Effector memory CD8-positive, alpha-beta T cell (primary cell): ENCODE measurements at regions not wholly inside any gene's neighbourhood (a gene's known extent, or its start where the extent isn't known, plus 50 kb on each side); places are given as distances from the start of the nearest gene placed in this dataset.

Experiments used
- ATAC-seq: fragments of 150-1000 bp; cut with Tn5 transposase; replicated peaks from 2 replicates; pipeline ENCODE4 v1.10.0; 2021; ENCODE audit warnings: mild to moderate bottlenecking, moderate library complexity
- DNase-seq, 3 experiments: peaks; one replicate each; pipeline ENCODE4 v3.0.0; 2021
- H3K27ac Mint-ChIP-seq, 2 donors: one replicate each; pipeline ENCODE4 v1.8.0; 2022; ENCODE audit warnings: mild to moderate bottlenecking in 2 of 2, mixed read lengths in 2 of 2, moderate library complexity in 2 of 2
- H3K27me3 Mint-ChIP-seq, 2 donors: one replicate each; pipeline ENCODE4 v1.8.0; 2022; ENCODE audit warnings: mixed read lengths in 2 of 2
- H3K36me3 Mint-ChIP-seq: one replicate; pipeline ENCODE4 v1.8.0; 2022; ENCODE audit warnings: mild to moderate bottlenecking, moderate library complexity, mixed read lengths; ENCODE audit not compliant: insufficient read depth
- H3K4me1 Mint-ChIP-seq, 2 donors: one replicate each; pipeline ENCODE4 v1.8.0; 2022; ENCODE audit warnings: low read depth in 2 of 2, mixed read lengths in 2 of 2
- H3K4me3 Mint-ChIP-seq, 2 donors: one replicate each; pipeline ENCODE4 v1.8.0; 2022; ENCODE audit warnings: mild to moderate bottlenecking in 2 of 2, mixed read lengths in 2 of 2, moderate library complexity in 2 of 2
- H3K9me3 Mint-ChIP-seq, 2 donors: one replicate each; pipeline ENCODE4 v1.8.0; 2022; ENCODE audit warnings: mixed read lengths in 2 of 2

DNA sequence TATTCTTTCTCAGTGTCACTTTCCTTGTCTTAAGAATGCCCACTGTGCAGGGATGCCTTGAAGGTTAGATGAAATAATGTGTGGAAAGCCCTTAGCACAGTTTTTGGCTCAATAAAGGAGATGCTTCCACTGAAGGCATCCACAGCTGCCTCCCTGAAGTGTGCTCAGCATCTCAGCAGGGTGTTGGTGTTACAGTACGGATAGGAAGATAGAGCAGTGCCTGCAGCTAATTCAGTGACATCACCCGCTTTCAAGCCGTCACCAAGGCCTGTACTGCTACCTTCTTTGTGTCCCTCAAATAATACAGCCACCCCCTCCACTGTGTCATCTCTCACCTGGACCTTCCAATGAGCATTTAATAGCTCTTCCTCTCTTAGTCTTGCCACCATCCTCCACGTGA is 59.0 kb downstream of the NDUFS5 start:
- Mint-ChIP-seq H3K4me1 (peaks cover 5 to 13% of the 10 kb centered on the region in 2 donors), H3K27me3 (peaks cover 30 to 53% of the 10 kb centered on the region in 2 donors), H3K27ac (no peak overlapping the region), H3K9me3 (no peaks in the 10 kb centered on the region), H3K36me3 (peaks cover 3% of the 10 kb centered on the region), H3K4me3 (no peak overlapping the region)
- ATAC-seq: no peak
- no peak for DNase-seq

DNA sequence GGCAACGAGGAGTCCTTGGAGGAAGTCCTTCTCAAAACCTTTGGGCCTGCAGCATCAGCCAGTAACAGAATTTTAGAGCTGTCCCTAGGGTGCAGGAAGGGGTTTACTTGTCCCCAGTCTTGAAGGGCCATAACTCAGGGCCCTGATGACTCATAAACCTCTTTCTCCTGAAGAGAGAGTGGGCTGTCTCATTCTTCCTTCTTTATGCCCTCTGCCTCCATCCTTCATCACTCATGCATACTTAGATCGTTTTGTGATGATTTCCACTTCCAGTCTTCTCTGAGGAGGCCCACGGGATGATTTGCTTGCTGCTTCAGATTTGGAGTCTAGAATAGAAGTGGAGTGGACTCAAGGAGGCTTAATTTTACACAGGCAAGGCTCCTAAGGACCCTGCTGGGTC is 60.2 kb downstream of the NDUFS5 start:
- Mint-ChIP-seq H3K4me1 (peaks cover 0 to 12% of the 10 kb centered on the region in 2 donors), H3K36me3 (peaks cover 6% of the 10 kb centered on the region), H3K27ac (peak overlapping the region in 1 of 2 donors; percentile 45), H3K4me3 (no peak overlapping the region), H3K9me3 (no peaks in the 10 kb centered on the region), H3K27me3 (peaks cover 23 to 44% of the 10 kb centered on the region in 2 donors)
- ATAC-seq: no peak
- DNase-seq: no peak

DNA sequence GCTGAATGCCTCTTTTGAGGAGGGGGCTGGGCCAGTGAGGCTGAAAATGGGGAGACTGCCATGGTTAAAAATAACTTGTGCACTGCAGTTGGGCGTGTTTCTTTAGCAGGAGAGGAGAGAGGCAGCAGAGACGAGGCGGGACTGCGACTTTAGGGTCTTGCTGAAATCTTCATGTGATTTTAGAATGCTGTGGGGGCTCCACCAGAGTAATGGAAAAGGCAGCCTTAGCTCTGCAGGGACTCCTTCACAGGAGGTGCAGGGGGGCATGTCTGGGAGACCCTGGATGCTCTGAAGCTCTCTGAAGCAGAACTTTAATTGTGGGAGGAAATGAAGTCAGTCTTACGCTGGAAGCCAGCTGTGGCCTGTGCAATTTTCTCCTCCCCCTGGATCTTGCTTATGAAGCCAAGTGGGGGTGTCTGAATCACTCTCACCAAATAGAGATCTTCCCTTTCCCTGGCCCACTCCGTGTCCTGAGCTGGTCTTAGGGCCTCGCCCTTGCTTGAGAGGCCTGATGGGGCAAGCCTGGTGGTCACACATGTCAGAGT is 60.8 kb downstream of the NDUFS5 start:
- Mint-ChIP-seq H3K4me3 (no peak overlapping the region), H3K4me1 (peaks cover 0 to 12% of the 10 kb centered on the region in 2 donors), H3K9me3 (no peaks in the 10 kb centered on the region), H3K36me3 (peaks cover 6% of the 10 kb centered on the region), H3K27ac (peak overlapping the region in 1 of 2 donors; percentile 45), H3K27me3 (peaks cover 23 to 42% of the 10 kb centered on the region in 2 donors)
- DNase-seq (no peak), ATAC-seq (no peak)

DNA sequence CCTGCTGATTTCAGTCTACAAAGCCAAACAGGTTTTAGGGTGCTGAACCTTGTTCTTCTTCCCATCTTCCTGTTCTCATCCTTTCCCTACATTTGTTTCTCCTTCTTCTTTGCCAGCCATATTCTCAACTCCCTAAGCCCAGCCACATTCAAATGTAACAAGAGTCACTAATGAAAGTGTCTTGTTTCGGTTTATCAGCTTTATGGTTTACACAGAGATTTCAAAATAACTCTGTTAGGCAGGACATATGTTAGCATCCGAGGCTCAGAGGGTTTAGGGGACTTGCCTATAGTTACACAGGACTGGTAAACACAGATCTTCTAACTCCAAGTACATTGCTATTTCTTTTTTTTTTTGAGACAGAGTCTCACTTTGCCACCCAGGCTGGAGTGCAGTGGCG is 61.3 kb downstream of the NDUFS5 start:
- H3K36me3 Mint-ChIP-seq: peaks cover 6% of the 10 kb centered on the region
- ATAC-seq (no peak), DNase-seq (no peak)
- peaks cover 2 to 12% of the 10 kb centered on the region in 2 donors for H3K4me1 Mint-ChIP-seq
- H3K27me3 Mint-ChIP-seq: peaks cover 18 to 37% of the 10 kb centered on the region in 2 donors
- H3K4me3 Mint-ChIP-seq: no peak overlapping the region
- H3K9me3 Mint-ChIP-seq: no peaks in the 10 kb centered on the region
- H3K27ac Mint-ChIP-seq: no peak overlapping the region

DNA sequence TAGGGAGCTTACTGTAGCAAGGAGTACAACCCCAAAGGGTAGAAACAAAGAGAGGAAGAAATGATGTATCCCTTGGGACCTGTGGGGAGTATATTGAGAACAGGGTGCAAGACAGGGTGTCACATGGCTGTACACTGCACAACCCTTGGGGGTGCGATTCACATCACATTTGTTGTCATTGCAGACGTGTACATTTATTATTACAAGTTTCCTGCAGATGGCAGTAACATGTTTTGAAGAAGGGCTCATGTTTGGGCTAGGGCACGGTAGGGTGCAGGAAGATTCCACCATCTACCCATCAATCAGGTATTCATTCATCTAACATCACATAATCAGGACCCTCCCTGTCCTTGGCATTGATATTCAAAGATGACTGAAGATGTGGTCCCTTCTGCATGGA is 62.5 kb downstream of the NDUFS5 start:
- H3K9me3 Mint-ChIP-seq: no peaks in the 10 kb centered on the region
- ATAC-seq (no peak), DNase-seq (no peak)
- H3K4me3 Mint-ChIP-seq: no peak overlapping the region
- peaks cover 6% of the 10 kb centered on the region for H3K36me3 Mint-ChIP-seq
- H3K27me3 Mint-ChIP-seq: peaks cover 10 to 25% of the 10 kb centered on the region in 2 donors
- peaks cover 3 to 11% of the 10 kb centered on the region in 2 donors for H3K4me1 Mint-ChIP-seq
- no peak overlapping the region for H3K27ac Mint-ChIP-seq

DNA sequence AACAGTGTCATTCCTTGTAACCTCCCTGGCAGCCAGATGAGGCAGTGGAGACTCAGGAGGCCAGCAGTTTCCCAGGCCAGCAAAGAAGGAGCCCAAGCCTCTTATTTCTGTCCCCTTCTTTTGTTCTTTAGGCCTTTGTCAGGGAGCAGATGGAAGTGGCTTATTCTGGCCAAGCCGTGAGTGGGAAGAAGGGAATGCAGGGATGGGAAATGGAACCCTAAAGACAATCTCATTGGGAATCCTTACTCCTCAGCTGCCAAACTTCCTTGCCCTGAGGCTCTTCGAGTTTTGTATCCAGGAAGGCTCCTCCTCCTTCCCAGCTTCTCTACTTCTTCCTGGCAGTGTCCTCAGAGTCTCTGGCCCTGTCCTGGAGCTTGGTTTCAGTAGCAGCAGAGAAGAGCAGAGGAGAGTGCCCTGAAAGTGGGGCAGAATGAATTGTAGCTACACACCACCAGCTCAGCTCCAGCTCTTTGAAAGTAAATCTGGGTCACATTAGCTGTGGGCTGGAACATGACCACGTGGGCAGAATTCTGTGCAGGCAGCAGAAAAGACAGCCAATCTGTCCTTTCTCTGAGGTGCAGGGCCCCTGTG is 63.9 kb downstream of the NDUFS5 start:
- H3K4me1 Mint-ChIP-seq: peaks cover 3 to 11% of the 10 kb centered on the region in 2 donors
- peak overlapping the region in 1 of 2 donors; percentile 78 for H3K27ac Mint-ChIP-seq
- ATAC-seq (peak; percentile 87), DNase-seq (peak in 1 of 3 experiments; percentile 25)
- H3K36me3 Mint-ChIP-seq: peaks cover 6% of the 10 kb centered on the region
- H3K27me3 Mint-ChIP-seq: peaks cover 0 to 11% of the 10 kb centered on the region in 2 donors
- peak overlapping the region in 1 of 2 donors; percentile 46 for H3K4me3 Mint-ChIP-seq
- H3K9me3 Mint-ChIP-seq: no peaks in the 10 kb centered on the region

DNA sequence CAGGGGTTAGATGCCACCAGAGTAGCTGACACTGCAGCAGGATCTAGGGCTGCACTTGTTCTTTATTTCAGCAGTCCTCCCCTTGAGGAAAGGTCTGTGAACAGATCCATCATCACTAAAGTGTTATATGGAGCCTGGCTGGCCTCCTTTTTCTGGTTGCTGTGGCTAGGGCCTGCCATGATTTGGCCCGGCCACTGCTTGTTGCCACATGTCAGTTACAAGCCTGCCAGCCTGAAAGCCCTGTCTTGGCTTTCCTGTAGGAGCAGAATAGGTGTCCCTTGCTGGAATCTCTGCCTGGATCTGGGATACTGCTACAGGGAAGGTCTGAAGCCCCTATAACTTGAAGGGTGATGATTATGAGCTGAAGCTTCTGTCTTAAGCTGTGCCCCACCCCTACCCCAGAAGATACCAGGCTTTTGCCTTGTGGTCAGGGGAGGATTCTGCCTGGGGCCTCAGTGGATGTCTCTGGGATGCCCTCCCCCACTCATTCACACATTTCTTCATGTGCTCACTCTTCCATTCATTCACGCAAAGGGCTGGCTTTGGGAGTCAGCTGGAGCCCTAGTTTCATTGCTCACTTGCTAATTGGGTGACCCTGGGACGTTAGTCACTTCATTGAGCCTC is 64.7 kb downstream of the NDUFS5 start:
- Mint-ChIP-seq H3K27ac (peak overlapping the region in 1 of 2 donors; percentile 78), H3K4me1 (peaks cover 3 to 11% of the 10 kb centered on the region in 2 donors), H3K4me3 (no peak overlapping the region), H3K27me3 (peaks cover 0 to 7% of the 10 kb centered on the region in 2 donors), H3K9me3 (no peaks in the 10 kb centered on the region), H3K36me3 (peaks cover 4% of the 10 kb centered on the region)
- no peak for DNase-seq
- no peak for ATAC-seq

DNA sequence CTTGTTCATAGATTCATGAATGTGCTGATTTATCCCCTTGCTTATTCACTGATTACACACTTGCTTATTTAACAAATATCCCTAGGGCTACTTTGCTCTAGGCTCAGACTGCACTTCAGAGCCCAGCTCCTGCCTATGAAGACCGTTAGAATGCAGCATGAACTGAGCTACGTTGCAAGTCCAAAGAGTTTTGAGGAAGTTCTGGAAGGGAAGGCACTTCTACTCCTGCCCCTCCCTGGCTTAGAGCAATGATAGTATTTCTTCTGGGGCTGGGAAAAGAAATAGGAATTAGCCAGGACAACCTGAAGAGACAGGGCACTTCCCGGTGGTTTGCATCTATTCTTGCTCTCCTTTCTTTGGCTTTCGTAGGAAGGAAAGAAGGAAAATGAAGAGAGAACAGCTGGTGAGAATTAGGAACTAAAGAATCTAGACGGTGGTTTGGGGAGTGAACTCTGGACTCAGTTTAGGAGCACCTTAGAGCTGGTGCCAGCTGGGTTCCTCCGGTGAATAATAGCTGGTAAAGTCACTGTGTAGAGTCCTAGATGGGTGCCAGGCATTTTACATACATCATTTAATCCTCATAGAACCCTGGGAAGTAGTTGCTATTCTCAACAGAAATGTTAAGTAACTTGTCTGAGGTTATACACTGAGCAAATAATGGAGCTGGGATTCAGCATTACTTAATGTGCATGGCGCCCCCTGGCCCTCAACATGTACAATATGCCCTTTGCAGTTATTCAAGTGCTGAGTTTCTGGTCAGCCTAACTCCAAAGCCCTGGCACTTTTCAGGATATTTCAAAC is 65.9 kb downstream of the NDUFS5 start:
- Mint-ChIP-seq H3K9me3 (no peaks in the 10 kb centered on the region), H3K27me3 (no peaks in the 10 kb centered on the region), H3K4me1 (peaks cover 3 to 9% of the 10 kb centered on the region in 2 donors), H3K36me3 (peaks cover 5% of the 10 kb centered on the region), H3K4me3 (no peak overlapping the region), H3K27ac (no peak overlapping the region)
- ATAC-seq (peak; percentile 71), DNase-seq (peak; percentile 28 to 30 (median 29))

DNA sequence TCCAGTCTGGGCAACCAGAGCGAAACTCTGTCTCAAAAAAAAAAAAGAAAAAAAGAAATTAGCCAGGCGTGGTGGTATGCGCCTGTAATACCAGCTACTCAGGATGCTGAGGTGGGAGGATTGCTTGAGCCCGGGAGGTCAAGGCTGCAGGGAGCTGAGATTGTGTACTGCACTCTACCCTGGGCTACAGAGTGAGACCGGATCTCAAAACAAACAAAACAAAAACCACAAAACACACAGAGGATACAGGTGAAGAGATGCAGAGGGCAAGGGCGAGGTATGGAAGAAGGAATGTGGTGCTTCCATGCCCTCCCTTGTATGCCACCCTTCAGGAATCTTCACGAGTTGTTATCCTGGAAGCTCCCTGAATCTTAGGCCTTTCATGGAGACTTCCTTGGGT is 68.5 kb downstream of the NDUFS5 start:
- H3K36me3 Mint-ChIP-seq: peaks cover 11% of the 10 kb centered on the region
- H3K4me1 Mint-ChIP-seq: peaks cover 3 to 18% of the 10 kb centered on the region in 2 donors
- H3K9me3 Mint-ChIP-seq: no peaks in the 10 kb centered on the region
- no peak overlapping the region for H3K27ac Mint-ChIP-seq
- H3K4me3 Mint-ChIP-seq: no peak overlapping the region
- DNase-seq (no peak), ATAC-seq (no peak)
- no peaks in the 10 kb centered on the region for H3K27me3 Mint-ChIP-seq

DNA sequence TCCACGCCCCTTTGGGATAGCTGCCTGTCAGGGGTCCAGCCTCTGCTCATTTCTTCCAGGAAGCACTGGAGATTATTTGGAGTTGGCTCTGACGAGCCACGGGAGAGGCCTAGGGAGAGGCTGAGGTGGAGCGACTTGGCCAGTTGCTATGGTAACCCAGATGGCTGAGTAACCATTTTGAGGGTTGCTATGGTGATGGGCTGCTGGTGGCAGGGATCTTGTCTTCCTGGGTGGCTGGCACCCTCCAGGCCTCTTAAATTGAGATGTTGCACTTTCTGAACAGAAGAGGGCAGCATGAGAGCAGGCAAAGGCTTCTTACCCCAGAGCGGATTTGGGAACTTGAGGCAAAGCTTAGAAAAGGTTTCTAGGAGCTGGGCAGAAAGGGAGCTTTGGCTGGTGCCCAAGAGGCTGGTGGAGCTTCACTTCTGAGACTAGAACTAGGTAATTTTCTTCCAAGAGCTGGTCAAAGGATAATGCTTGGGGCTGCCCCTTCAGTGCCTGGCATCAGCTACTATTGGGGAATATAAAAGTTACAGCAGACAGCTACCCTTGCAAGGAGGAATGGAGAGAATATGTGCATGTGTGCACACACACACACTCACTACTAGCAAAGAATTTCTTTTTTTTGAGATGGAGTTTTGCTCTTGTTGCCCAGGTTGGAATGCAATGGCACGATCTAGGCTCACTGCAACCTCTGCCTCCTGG is 72.5 kb downstream of the NDUFS5 start:
- Mint-ChIP-seq H3K4me3 (no peak overlapping the region), H3K9me3 (no peaks in the 10 kb centered on the region), H3K27ac (peak overlapping the region in 1 of 2 donors; percentile 47), H3K36me3 (peaks cover 11% of the 10 kb centered on the region), H3K27me3 (no peaks in the 10 kb centered on the region), H3K4me1 (peaks cover 8 to 12% of the 10 kb centered on the region in 2 donors)
- DNase-seq: peak; percentile 48 to 57 (median 55)
- peak; percentile 91 for ATAC-seq

DNA sequence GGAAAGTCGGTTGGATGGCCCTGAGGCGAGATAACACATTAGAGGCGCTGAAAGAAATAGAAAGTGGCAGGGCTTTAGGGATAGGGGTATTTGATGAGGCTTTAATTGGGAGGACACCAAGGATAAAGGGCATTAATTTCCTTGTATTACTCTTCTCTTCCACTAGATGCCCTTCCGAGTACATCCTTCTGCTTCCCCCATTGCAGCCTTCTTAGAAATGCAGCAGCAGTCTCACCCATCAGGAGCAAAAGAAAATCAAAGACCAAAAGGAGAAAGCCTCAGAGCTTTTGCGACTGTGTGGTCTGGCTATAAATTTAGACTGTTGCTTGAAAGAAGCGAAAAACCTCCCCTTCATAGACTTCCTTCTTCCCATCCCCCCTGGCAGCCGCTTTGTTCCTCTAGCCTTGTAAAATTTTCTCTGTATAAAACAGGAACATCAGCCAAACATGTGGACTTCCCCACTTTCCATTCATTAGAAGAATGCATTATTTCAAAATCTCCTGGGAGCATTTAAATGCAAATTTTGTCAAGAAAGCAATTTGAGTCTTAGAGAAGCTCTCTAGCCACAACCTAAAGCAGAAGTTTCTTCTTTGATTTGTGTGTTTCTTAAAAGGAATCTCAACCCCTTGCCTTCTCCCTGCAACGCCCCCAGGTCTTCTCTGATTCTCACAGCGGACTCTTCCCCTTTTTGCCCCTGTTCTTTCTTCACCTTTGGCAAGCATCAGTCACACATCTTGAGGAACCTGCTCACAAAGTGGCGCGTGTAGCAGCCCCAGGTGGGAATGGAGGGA is 76.6 kb downstream of the NDUFS5 start:
- H3K4me1 Mint-ChIP-seq: peaks cover 17 to 19% of the 10 kb centered on the region in 2 donors
- peaks cover 9% of the 10 kb centered on the region for H3K36me3 Mint-ChIP-seq
- H3K9me3 Mint-ChIP-seq: no peaks in the 10 kb centered on the region
- H3K4me3 Mint-ChIP-seq: no peak overlapping the region
- DNase-seq (no peak), ATAC-seq (peak; percentile 19)
- H3K27me3 Mint-ChIP-seq: peaks cover 0 to 7% of the 10 kb centered on the region in 2 donors
- H3K27ac Mint-ChIP-seq: no peak overlapping the region

DNA sequence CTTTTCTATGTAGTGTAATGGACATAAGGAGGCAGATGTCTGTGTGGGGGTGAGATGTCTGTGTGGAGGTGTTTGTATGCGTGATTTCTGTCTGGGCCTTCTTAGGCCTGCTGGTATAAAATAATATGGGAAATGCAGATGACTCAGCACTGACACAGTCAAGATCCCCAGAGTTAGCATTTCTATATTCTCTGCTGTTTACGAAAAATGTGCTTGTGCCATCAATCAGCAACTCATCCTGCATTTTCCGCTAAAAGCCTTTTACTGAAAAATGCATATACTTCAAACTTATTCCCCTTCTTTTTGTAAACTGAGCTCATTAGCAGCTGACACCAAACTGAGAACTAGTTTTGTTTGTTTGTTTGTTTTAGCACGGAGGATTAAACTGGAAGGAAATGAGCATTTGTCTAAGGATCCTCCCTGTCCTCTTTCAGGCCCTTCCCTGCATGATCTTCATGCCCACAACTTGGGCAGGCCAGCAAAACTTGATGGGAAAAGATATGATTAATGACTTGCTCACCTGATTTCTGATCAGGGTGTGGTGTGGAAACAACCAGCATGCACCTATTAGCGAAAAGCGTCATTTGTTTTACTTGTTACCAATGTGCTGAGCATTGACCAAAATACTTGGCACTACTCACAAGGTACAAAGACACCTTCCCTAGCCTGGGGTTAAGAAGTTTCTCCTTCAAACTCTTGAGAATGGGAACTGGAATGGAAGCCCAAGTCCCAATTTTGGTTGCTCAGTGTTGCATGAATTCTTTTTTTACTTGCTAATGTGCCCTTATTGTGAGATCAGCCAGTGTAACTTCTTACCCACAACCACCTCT is 77.4 kb downstream of the NDUFS5 start:
- peak overlapping the region in 1 of 2 donors; percentile 0 for H3K4me3 Mint-ChIP-seq
- peaks cover 15 to 17% of the 10 kb centered on the region in 2 donors for H3K4me1 Mint-ChIP-seq
- ATAC-seq (no peak), DNase-seq (no peak)
- H3K27me3 Mint-ChIP-seq: peaks cover 0 to 7% of the 10 kb centered on the region in 2 donors
- H3K36me3 Mint-ChIP-seq: peaks cover 6% of the 10 kb centered on the region
- no peaks in the 10 kb centered on the region for H3K9me3 Mint-ChIP-seq
- no peak overlapping the region for H3K27ac Mint-ChIP-seq
